PFSK-1 (cell line): ENCODE measurements at regions not wholly inside any gene's neighbourhood (a gene's known extent, or its start where the extent isn't known, plus 50 kb on each side); places are given as distances from the start of the nearest gene placed in this dataset.

ENCODE experiments used
- POLR2AphosphoS5 ChIP-seq: IDR thresholded peaks from 2 replicates; pipeline ENCODE4 v1.6.1; 2012; ENCODE audit warnings: low read depth, mild to moderate bottlenecking, control low read depth, low read length, moderate library complexity
- REST ChIP-seq, 2 experiments: IDR thresholded peaks; 2 replicates each; pipeline versions ENCODE4 v1.6.1 to v1.8.0; 2011 to 2012; ENCODE audit warnings: low read depth in 2 of 2, low read length in 2 of 2, control low read depth in 1 of 2, inconsistent platforms in 1 of 2, mild to moderate bottlenecking in 1 of 2, moderate library complexity in 1 of 2; ENCODE audit not compliant: insufficient read depth in 1 of 2
- TAF1 ChIP-seq: IDR thresholded peaks from 2 replicates; pipeline ENCODE4 v1.6.1; 2012; ENCODE audit warnings: low read length, control low read depth, borderline replicate concordance; ENCODE audit not compliant: insufficient read depth

- TF ChIP-seq POLR2AphosphoS5 (no peak), REST (IDR thresholded peaks at IDR 0.05; ENCODE audit: insufficient read depth in 1 of 2, low read depth in 2 of 2, low read length in 2 of 2) (no peak), TAF1 (no peak)
Observed at GRCh38 chr3:25181096-25181495, 247.0 kb upstream of the RARB start.
